ENCODE measurements at regions not wholly inside any gene's neighbourhood (a gene's known extent, or its start where the extent isn't known, plus 50 kb on each side); places are given as distances from the start of the nearest gene placed in this dataset.
"Not testable (repeated sequence)": the region's sequence is repeated elsewhere in the genome, so short reads cannot be mapped to it uniquely, and the experiment has no call there.

DNA sequence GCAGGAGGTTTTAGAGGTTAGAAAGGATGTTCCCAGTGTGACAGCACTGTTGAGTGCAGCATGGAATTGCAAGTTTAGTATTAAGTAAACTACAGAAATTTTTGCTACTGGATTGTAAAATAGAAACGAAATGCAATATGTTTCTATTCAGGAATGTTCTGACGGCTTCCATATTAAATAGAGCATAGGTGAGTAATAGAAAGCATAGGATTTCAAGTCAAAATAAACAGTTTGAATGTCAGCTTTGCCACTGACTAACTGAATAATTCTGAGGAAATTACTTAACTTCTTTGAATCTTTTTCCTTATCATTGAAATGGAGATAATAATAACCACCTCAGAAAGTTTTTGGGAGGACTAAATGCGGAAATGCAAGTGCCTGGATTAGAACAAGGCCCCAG is 331.9 kb upstream of the GK2 start:
- no peaks in the 10 kb centered on the region for H4K20me1 ChIP-seq (ENCODE audit: insufficient read depth)
- TF ChIP-seq EZH2phosphoT487 (IDR thresholded peaks at IDR 0.05; ENCODE audit: insufficient read depth, low read depth) (no peak), EZH2 (IDR thresholded peaks at IDR 0.05; ENCODE audit: insufficient read depth, poor library complexity, severe bottlenecking) (no peak)
- H3K9me2 ChIP-seq (ENCODE audit: insufficient read depth) = no peaks in the 10 kb centered on the region
- H3K79me2 ChIP-seq (ENCODE audit: insufficient read depth) = no peaks in the 10 kb centered on the region
- no peaks in the 10 kb centered on the region for H3K36me3 ChIP-seq (ENCODE audit: low read depth)
- H2AFZ ChIP-seq = no peak overlapping the region
- in situ Hi-C loops (cut with MboI) = no loop called here
- no peaks in the 10 kb centered on the region for H3K4me1 ChIP-seq (ENCODE audit: insufficient read depth)
- no peak overlapping the region for H3K4me3 ChIP-seq
- no peak overlapping the region for H3K9ac ChIP-seq
- H3F3A ChIP-seq (ENCODE audit: insufficient read depth) = no peaks in the 10 kb centered on the region
- no peak overlapping the region for H3K4me2 ChIP-seq (ENCODE audit: unreplicated experiment)
- no peak overlapping the region for H3K27ac ChIP-seq
- no peaks in the 10 kb centered on the region for H3K9me3 ChIP-seq (ENCODE audit: low read depth)
- no peak for DNase-seq
- H3K27me3 ChIP-seq (replicated peaks; ENCODE audit: insufficient read depth) = no peaks in the 10 kb centered on the region
- 55 to 58% methylated on average over 3 of the region's 3 CpGs for WGBS, 2 experiments (ENCODE audit: low coverage in 1 of 2, low lambda C conversion rate in 2 of 2, missing lambda C conversion rate in 2 of 2)

- no peaks in the 10 kb centered on the region for H3K9me2 ChIP-seq (ENCODE audit: insufficient read depth)
- no peaks in the 10 kb centered on the region for H3K9me3 ChIP-seq (ENCODE audit: low read depth)
- H3K36me3 ChIP-seq (ENCODE audit: low read depth) = no peaks in the 10 kb centered on the region
- no peaks in the 10 kb centered on the region for H4K20me1 ChIP-seq (ENCODE audit: insufficient read depth)
- no peak overlapping the region for H3K4me3 ChIP-seq
- no peaks in the 10 kb centered on the region for H3K4me1 ChIP-seq (ENCODE audit: insufficient read depth)
- no peaks in the 10 kb centered on the region for H3F3A ChIP-seq (ENCODE audit: insufficient read depth)
- in situ Hi-C loops (cut with MboI) = no loop called here
- no peak overlapping the region for H3K27ac ChIP-seq
- H3K9ac ChIP-seq = no peak overlapping the region
- H2AFZ ChIP-seq = no peak overlapping the region
- no peaks in the 10 kb centered on the region for H3K27me3 ChIP-seq (replicated peaks; ENCODE audit: insufficient read depth)
- TF ChIP-seq EZH2 (IDR thresholded peaks at IDR 0.05; ENCODE audit: insufficient read depth, poor library complexity, severe bottlenecking) = no peak
- TF ChIP-seq EZH2phosphoT487 (IDR thresholded peaks at IDR 0.05; ENCODE audit: insufficient read depth, low read depth) = no peak
- H3K79me2 ChIP-seq (ENCODE audit: insufficient read depth) = no peaks in the 10 kb centered on the region
- no peak overlapping the region for H3K4me2 ChIP-seq (ENCODE audit: unreplicated experiment)
- WGBS, 2 experiments (ENCODE audit: low coverage in 1 of 2, low lambda C conversion rate in 2 of 2, missing lambda C conversion rate in 2 of 2) = 77 to 79% methylated on average over 15 of the region's 15 CpGs
- DNase-seq = no peak
Measured at GRCh38 chr4:79723507-79723906, 315.5 kb upstream of the GK2 start.

GRCh38 chr4:79700356-79700755 is 292.3 kb upstream of the GK2 start:
- DNase-seq = peak; percentile 4
- Histone ChIP-seq H3K4me1 (ENCODE audit: insufficient read depth) (no peaks in the 10 kb centered on the region), H3K9me3 (ENCODE audit: low read depth) (no peaks in the 10 kb centered on the region), H3K27me3 (replicated peaks; ENCODE audit: insufficient read depth) (no peaks in the 10 kb centered on the region), H4K20me1 (ENCODE audit: insufficient read depth) (no peaks in the 10 kb centered on the region), H3K79me2 (ENCODE audit: insufficient read depth) (no peaks in the 10 kb centered on the region), H3F3A (ENCODE audit: insufficient read depth) (no peaks in the 10 kb centered on the region), H3K4me3 (no peak overlapping the region), H3K27ac (no peak overlapping the region), H3K4me2 (ENCODE audit: unreplicated experiment) (no peak overlapping the region), H3K9me2 (ENCODE audit: insufficient read depth) (no peaks in the 10 kb centered on the region), H3K9ac (no peak overlapping the region), H2AFZ (no peak overlapping the region), H3K36me3 (ENCODE audit: low read depth) (no peaks in the 10 kb centered on the region)
- no peak for TF ChIP-seq EZH2 (IDR thresholded peaks at IDR 0.05; ENCODE audit: insufficient read depth, poor library complexity, severe bottlenecking)
- no peak for TF ChIP-seq EZH2phosphoT487 (IDR thresholded peaks at IDR 0.05; ENCODE audit: insufficient read depth, low read depth)
- in situ Hi-C loops (cut with MboI) = no loop called here

GRCh38 chr4:79697444-79697843 is 289.4 kb upstream of the GK2 start:
- no peak for DNase-seq
- WGBS, 2 experiments (ENCODE audit: low coverage in 1 of 2, low lambda C conversion rate in 2 of 2, missing lambda C conversion rate in 2 of 2) = 82 to 86% methylated on average over 4 of the region's 4 CpGs
- no peak overlapping the region for H3K27ac ChIP-seq
- H4K20me1 ChIP-seq (ENCODE audit: insufficient read depth) = no peaks in the 10 kb centered on the region
- H2AFZ ChIP-seq = no peak overlapping the region
- H3K79me2 ChIP-seq (ENCODE audit: insufficient read depth) = no peaks in the 10 kb centered on the region
- no peaks in the 10 kb centered on the region for H3F3A ChIP-seq (ENCODE audit: insufficient read depth)
- no peak overlapping the region for H3K4me2 ChIP-seq (ENCODE audit: unreplicated experiment)
- no peaks in the 10 kb centered on the region for H3K4me1 ChIP-seq (ENCODE audit: insufficient read depth)
- TF ChIP-seq EZH2phosphoT487 (IDR thresholded peaks at IDR 0.05; ENCODE audit: insufficient read depth, low read depth) (no peak), EZH2 (IDR thresholded peaks at IDR 0.05; ENCODE audit: insufficient read depth, poor library complexity, severe bottlenecking) (no peak)
- in situ Hi-C loops (cut with MboI) = no loop called here
- no peak overlapping the region for H3K9ac ChIP-seq
- no peaks in the 10 kb centered on the region for H3K9me2 ChIP-seq (ENCODE audit: insufficient read depth)
- H3K27me3 ChIP-seq (replicated peaks; ENCODE audit: insufficient read depth) = no peaks in the 10 kb centered on the region
- no peaks in the 10 kb centered on the region for H3K36me3 ChIP-seq (ENCODE audit: low read depth)
- no peak overlapping the region for H3K4me3 ChIP-seq
- no peaks in the 10 kb centered on the region for H3K9me3 ChIP-seq (ENCODE audit: low read depth)

DNA sequence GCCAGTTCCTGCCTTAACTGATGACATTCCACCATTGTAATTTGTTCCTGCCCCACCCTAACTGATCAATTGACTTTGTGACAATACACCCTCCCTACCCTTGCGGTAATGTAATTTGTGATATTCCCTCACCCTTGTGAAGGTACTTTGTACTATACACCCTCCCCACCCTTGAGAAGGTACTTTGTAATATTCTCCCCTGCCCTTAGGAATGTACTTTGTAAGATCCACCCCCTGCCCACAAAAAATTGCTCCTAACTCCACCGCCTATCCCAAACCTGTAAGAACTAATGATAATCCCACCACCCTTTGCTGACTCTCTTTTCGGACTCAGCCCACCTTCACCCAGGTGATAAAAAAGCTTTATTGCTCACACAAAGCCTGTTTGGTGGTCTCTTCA is 288.5 kb upstream of the GK2 start:
- H3K4me3 ChIP-seq; H3F3A ChIP-seq (ENCODE audit: insufficient read depth); H3K9me2 ChIP-seq (ENCODE audit: insufficient read depth); H3K27ac ChIP-seq; H3K27me3 ChIP-seq (replicated peaks; ENCODE audit: insufficient read depth); H3K79me2 ChIP-seq (ENCODE audit: insufficient read depth); H3K9me3 ChIP-seq (ENCODE audit: low read depth); H3K4me2 ChIP-seq (ENCODE audit: unreplicated experiment); H3K4me1 ChIP-seq (ENCODE audit: insufficient read depth); H3K9ac ChIP-seq; H2AFZ ChIP-seq; H3K36me3 ChIP-seq (ENCODE audit: low read depth); DNase-seq; in situ Hi-C loops (cut with MboI); H4K20me1 ChIP-seq (ENCODE audit: insufficient read depth): not testable (repeated sequence)
- WGBS, 2 experiments (ENCODE audit: low coverage in 1 of 2, low lambda C conversion rate in 2 of 2, missing lambda C conversion rate in 2 of 2) = 63 to 71% methylated on average over 3 of the region's 3 CpGs
